Activated CD8-positive, alpha-beta memory T cell treated with anti-CD3 and anti-CD28 coated beads for 48 hours (primary cell): ENCODE measurements at regions not wholly inside any gene's neighbourhood (a gene's known extent, or its start where the extent isn't known, plus 50 kb on each side); places are given as distances from the start of the nearest gene placed in this dataset.

Source experiments
- DNase-seq, 3 experiments: peaks; one replicate each; pipeline ENCODE4 v3.0.0-alpha.2; 2020; ENCODE audit warnings: low read depth in 2 of 3, low spot score in 2 of 3

DNA sequence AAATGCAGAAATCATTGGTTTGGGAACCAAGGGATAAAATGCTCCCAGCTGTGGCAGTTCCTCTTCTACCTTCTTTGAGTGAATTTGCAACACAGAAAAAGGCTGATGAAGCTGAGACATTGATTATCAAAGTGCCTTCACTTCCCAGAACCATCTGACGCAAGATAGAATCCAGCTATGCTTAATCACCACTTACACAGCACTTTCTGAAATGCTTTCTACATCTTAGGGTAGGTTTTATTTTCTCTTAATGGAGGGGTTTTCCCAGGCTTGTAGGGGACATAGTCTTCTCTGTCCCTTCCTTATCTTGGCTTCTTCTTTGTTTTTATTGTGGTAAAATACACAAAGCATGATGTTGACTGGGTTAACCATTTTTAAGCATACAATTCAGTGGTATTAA is 332.6 kb upstream of the ZNF32 start:
- no peak for DNase-seq

GRCh38 chr10:43980715-43981114 is 332.0 kb upstream of the ZNF32 start:
- no peak for DNase-seq

DNA sequence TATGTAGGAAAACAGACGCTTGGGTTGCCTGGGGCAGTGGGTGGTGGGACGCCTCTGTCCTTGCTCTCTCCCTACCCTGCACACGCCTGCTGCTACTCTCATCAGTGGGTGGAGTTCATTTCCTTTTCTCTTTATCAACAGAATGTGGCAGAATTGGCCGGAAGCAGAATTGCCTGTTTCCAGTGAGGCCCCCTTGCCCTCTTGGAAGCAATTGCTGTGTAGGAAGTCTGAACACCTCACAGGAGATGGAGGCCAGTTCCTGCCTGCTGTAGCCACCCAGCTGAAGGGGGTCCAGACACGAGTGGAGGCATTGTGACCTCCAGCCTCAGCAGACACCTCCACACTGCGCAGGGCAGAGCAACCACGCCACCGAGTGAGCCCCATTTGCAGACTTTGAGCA is 331.6 kb upstream of the ZNF32 start:
- DNase-seq = no peak

DNA sequence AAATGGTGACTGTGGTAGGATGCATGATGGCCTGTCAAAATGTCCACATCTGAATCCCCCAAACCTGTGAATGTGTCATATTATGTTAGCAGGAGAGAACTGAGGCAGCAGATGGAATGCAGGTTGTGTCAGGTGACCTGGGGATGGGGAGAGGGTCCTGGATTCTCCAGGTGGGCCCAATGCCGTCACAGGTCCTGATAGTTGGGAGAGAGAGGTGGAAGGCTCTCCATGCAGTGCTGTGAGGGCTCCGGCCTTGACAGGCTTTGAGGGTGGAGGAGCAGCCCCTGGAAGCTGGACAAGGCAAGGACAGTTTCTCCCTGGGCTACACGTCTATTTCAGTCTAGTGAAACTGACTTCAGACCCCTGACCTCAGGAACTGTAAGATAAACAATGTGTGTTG is 330.9 kb upstream of the ZNF32 start:
- DNase-seq = no peak

- no peak for DNase-seq
These were observed 330.3 kb upstream of the ZNF32 start for GRCh38 chr10:43978936-43979335.

DNA sequence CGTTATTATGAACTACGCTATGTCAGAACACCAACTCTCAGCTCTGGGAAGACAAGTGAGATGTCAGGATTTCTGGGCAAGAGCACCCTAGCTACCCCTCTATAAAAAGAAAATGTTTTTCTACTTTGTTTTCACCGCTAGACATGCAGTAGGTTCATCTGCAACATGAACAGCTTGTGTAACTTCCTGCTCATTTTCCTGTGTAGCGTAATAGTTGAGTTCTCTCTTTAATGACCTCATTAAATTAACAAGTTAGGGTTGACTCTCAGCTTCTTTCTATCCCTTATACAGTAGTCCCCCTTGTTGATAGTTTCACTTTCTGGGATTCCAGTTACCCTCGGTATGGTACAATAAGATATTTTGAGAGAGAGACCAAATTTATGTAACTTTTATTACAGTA is 329.4 kb upstream of the ZNF32 start:
- DNase-seq = no peak

- no peak for DNase-seq
These were observed 327.6 kb upstream of the ZNF32 start for GRCh38 chr10:43976292-43976691.

DNA sequence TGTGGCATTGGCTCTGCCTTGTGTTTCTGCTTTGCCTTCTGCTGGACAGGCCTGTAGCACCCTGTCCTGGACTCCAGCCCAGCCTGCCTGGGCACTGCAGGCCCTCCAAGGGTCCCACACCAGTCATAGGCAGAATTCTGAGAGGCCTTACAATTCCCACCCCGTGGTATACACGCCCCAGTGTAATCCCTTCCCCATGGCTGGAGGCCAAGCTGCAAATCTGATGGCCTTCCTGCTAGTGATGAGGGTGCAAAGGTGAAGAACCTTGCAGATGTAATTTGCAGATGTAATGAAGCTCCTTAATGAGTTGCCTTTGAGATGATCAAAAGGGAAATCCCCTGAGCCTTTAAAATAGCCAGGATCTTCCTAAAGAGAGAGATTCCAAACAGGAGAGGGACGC is 325.1 kb upstream of the ZNF32 start:
- no peak for DNase-seq

DNA sequence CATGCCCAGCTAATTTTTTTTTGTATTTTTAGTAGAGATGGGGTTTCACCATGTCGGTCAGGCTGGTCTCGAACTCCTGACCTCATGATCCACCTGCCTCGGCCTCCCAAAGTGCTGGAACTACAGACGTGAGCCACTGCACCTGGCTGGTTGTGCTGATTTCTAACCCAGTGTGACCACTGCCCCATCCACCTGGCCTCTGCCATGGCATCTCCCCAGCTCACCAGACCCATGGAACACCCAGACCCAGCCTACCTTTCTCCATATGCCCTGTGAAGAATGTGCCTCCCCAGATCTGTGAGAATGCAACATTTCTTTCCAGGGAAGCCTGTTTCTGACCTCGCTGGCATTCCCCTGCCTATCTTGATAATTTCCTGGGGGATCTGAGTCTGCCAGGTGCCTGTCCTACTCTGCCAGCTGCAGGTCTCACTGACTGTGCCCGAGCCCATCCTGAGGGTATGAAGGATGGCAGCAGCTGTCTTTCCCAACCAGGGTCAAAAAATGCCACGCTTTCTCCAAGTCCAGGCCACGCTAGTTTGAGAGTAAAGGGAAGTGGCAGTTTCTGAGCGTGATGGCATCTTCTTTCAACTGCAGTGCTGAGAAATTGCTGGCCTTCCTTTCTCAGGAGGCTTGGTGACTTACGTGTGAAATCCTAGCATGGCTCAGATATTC is 324.4 kb upstream of the ZNF32 start:
- no peak for DNase-seq

GRCh38 chr10:43971981-43972380 is 323.3 kb upstream of the ZNF32 start:
- DNase-seq = no peak

- no peak for DNase-seq
These were observed 322.6 kb upstream of the ZNF32 start for GRCh38 chr10:43971306-43971705.

DNA sequence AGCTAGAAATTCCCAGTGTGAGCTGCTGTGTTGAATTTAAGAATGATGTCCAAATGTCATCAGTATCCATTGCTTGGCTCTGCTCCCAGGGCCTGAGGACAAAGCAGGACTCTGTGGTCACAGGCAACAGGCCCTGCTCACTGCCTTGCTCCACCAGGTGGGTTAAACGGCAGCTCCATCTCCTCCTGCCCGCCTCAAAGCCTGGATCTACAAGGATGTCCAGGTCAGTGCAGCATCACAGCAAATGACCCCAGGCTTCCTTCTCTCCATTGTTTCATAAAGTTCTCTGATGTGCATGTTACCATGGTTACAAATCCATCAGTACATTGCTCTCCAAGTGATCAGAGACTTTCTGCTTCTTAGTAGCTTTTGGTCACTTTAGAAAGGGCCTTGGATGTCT is 322.0 kb upstream of the ZNF32 start:
- no peak for DNase-seq

DNA sequence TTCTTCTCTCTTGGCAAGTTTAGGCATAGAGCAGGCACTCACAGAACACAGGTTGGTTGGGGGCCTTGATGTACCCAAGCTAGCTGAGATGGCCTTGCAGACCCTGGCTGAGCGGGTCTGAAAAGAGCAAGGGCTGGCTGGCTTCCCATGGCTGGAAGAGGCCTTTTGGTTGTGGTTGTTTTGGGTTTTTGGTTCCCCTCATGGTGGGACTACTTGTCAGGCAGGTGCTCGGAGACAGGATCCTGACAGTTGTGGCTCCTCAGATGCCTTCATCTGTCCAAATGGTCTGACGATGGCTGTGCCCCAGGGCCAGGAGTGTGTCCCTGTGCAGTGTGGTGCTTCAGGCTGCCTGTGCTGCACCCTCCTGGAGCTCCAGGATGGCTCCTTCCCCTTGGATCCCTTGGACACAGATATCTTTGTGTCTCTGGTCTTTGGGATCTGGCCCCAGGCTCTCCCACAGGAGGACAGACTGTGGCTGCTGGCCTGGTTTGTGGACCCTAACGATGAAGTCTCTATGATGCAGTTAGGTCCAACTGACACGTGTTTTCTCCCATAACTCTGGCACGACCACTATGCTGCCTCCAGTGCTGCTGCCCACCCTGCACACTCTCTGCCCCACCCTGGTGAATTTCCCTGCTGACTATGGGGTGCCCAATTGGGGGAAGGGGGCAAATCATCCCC is 321.5 kb upstream of the ZNF32 start:
- no peak for DNase-seq

DNA sequence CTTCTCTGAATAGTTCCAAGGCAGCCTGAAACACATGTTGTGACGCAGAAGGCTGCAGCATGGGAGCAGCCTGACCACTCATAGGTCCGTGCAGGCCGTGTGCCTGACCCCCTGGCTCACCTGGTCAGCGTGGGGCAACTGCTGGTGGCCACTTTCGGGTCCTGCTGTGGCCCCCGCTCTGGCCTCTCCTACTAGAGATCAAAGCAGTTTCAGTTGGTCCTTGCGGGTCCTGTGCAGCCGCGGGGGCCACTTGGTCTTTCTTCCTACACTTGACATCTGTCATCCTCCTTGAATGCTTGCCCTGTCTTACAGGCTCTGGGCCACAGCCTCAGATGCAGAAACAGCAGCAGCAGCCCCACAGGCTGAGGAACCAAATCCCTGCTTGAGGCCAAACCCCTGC is 320.8 kb upstream of the ZNF32 start:
- no peak for DNase-seq

DNA sequence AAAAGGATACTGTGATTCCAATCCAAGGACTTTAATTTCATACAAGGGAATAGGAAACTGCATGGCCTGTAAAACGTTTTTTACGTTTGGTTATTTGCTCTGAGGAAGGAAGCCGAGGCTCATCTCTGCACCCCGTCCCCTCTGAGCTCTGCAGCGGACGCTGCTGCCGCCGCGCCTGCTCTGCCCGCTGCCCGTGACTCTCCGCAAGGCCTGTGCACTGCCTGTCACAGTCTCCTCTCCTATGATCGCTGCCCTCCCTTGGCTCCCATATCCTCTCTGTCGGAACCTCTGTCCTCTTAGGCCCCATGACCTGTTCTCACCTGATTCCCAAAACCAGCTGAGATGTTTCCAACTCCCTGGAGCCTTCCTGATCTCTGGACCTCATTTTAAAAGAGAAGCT is 320.3 kb upstream of the ZNF32 start:
- no peak for DNase-seq

- DNase-seq = no peak
These were observed 319.4 kb upstream of the ZNF32 start for GRCh38 chr10:43968076-43968475.

- DNase-seq = no peak
These were observed 317.9 kb upstream of the ZNF32 start for GRCh38 chr10:43966571-43966965.

- DNase-seq = no peak
These were observed 317.4 kb upstream of the ZNF32 start for GRCh38 chr10:43965918-43966570.

- DNase-seq = no peak
These were observed 316.6 kb upstream of the ZNF32 start for GRCh38 chr10:43965033-43965917.

- no peak for DNase-seq
These were observed 315.8 kb upstream of the ZNF32 start for GRCh38 chr10:43964486-43964885.

GRCh38 chr10:43963793-43964425 is 315.2 kb upstream of the ZNF32 start:
- no peak for DNase-seq
